ENCODE measurements at regions not wholly inside any gene's neighbourhood (a gene's known extent, or its start where the extent isn't known, plus 50 kb on each side); places are given as distances from the start of the nearest gene placed in this dataset.
"Not testable (repeated sequence)": the region's sequence is repeated elsewhere in the genome, so short reads cannot be mapped to it uniquely, and the experiment has no call there.

GRCh38 chr4:26229974-26230373 lies 90.8 kb upstream of the RBPJ start:
- H3K36me3 ChIP-seq (ENCODE audit: control insufficient read depth, insufficient read depth, low read length): no peaks in the 10 kb centered on the region
- no peaks in the 10 kb centered on the region for H3K27me3 ChIP-seq (ENCODE audit: control insufficient read depth, insufficient read depth, low read length)

DNA sequence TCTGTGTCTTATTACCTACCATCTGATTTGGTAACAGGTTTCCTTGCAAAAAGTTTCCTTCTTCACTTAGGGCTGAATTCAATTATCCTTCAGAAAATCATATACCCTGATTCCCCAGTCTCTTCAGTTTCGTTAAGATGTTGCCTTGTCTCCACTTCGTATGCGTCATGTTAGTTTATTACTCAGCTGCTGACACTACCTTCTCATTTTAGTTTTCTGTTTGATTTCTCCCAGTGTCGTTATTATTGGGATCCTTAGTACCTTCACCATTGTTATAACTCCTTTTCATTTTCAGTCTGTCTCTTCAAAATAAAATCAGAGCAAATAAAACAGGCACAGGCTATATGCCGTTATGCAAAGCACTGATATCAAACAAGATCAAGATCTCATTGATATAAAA lies 87.5 kb upstream of the RBPJ start:
- Histone ChIP-seq H3K4me3 (ENCODE audit: low read depth, low read length) (no peak overlapping the region), H3K36me3 (ENCODE audit: control insufficient read depth, insufficient read depth, low read length) (no peaks in the 10 kb centered on the region), H3K27me3 (ENCODE audit: control insufficient read depth, insufficient read depth, low read length) (no peaks in the 10 kb centered on the region), H3K9me3 (ENCODE audit: control insufficient read depth, insufficient read depth, low read length) (no peaks in the 10 kb centered on the region), H3K9ac (ENCODE audit: low read depth, low read length) (no peak overlapping the region), H3K4me1 (ENCODE audit: control insufficient read depth, insufficient read depth, low read length) (no peaks in the 10 kb centered on the region)

More at GRCh38 chr4:26229974-26230373, 90.8 kb upstream of the RBPJ start:
- no peak overlapping the region for H3K9ac ChIP-seq (ENCODE audit: low read depth, low read length)
- no peak overlapping the region for H3K4me3 ChIP-seq (ENCODE audit: low read depth, low read length)
- no peaks in the 10 kb centered on the region for H3K9me3 ChIP-seq (ENCODE audit: control insufficient read depth, insufficient read depth, low read length)
- H3K4me1 ChIP-seq (ENCODE audit: control insufficient read depth, insufficient read depth, low read length): no peaks in the 10 kb centered on the region

DNA sequence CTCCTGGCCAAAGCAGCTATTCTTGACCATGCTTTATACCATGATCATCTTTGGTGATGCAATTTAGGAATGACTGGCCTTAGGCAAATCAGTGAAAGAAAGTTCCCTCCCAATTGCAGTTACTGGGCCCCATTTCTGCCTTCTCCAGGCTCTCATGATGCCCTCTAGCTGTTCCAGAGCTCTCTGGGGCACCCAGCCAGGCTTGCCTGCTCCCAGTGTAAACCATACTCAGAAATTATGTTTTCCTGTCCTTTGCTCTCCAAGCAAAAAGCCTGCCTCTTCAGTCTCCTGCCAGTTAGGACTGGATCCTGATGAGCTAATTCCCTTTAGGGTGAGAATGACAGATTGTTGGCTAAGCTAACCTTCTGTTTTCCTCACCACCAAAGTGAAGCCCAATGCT lies 85.3 kb upstream of the RBPJ start:
- peaks cover 8% of the 10 kb centered on the region for H3K4me1 ChIP-seq (ENCODE audit: control insufficient read depth, insufficient read depth, low read length)
- no peaks in the 10 kb centered on the region for H3K27me3 ChIP-seq (ENCODE audit: control insufficient read depth, insufficient read depth, low read length)
- no peaks in the 10 kb centered on the region for H3K9me3 ChIP-seq (ENCODE audit: control insufficient read depth, insufficient read depth, low read length)
- no peaks in the 10 kb centered on the region for H3K36me3 ChIP-seq (ENCODE audit: control insufficient read depth, insufficient read depth, low read length)
- H3K4me3 ChIP-seq (ENCODE audit: low read depth, low read length): no peak overlapping the region
- no peak overlapping the region for H3K9ac ChIP-seq (ENCODE audit: low read depth, low read length)

GRCh38 chr4:26237916-26238315 lies 82.9 kb upstream of the RBPJ start:
- no peak overlapping the region for H3K9ac ChIP-seq (ENCODE audit: low read depth, low read length)
- H3K4me1 ChIP-seq (ENCODE audit: control insufficient read depth, insufficient read depth, low read length): peaks cover 8% of the 10 kb centered on the region
- H3K36me3 ChIP-seq (ENCODE audit: control insufficient read depth, insufficient read depth, low read length): no peaks in the 10 kb centered on the region
- no peak overlapping the region for H3K4me3 ChIP-seq (ENCODE audit: low read depth, low read length)
- no peaks in the 10 kb centered on the region for H3K27me3 ChIP-seq (ENCODE audit: control insufficient read depth, insufficient read depth, low read length)
- no peaks in the 10 kb centered on the region for H3K9me3 ChIP-seq (ENCODE audit: control insufficient read depth, insufficient read depth, low read length)

GRCh38 chr4:26238426-26238777 lies 82.4 kb upstream of the RBPJ start:
- Histone ChIP-seq H3K4me1 (ENCODE audit: control insufficient read depth, insufficient read depth, low read length) (peaks cover 8% of the 10 kb centered on the region), H3K9me3 (ENCODE audit: control insufficient read depth, insufficient read depth, low read length) (no peaks in the 10 kb centered on the region), H3K4me3 (ENCODE audit: low read depth, low read length) (no peak overlapping the region), H3K36me3 (ENCODE audit: control insufficient read depth, insufficient read depth, low read length) (no peaks in the 10 kb centered on the region), H3K27me3 (ENCODE audit: control insufficient read depth, insufficient read depth, low read length) (no peaks in the 10 kb centered on the region), H3K9ac (ENCODE audit: low read depth, low read length) (no peak overlapping the region)

DNA sequence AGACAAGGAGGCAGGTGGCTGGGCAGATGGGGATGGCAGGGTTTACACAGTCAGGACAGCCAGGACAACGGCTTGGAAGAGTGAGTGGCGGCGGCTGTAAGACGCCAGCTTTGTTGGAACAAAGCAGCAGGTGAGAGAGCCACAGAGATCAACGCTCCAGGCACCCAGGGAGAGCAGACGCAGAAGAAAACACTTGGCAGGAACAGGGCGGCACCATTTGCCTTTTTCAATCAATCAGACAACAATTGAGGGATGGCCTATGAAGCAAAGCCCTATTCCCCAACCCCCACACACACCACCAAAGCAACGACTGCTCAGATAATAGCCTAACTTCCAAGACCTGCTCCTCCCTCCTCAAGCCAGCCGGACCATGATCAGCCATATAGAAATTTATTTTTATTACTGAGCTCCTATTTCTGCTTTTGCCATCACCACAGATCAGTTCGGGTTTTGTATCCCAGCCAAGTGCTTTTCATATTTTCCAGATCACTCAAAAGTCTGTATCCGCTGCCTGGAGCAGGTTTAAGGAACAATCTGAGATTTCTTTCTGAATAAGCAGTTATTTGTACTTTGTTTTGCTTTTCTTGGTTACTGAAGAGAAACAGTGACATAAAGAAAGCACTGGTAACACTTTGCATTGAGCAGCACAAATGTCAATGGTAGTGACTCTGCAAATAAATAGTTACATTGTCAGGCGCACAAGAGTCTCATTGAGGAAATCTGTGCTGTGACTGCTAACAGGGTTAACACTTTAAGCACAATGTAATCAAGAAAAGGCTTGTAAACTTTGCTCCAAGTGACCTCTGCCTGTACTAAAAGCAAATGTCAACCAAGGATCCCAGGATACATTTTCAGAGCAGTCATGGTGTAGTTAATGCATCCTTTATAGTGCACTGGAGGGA lies 81.8 kb upstream of the RBPJ start:
- H3K9ac ChIP-seq (ENCODE audit: low read depth, low read length): no peak overlapping the region
- H3K4me3 ChIP-seq (ENCODE audit: low read depth, low read length): no peak overlapping the region
- peaks cover 8% of the 10 kb centered on the region for H3K4me1 ChIP-seq (ENCODE audit: control insufficient read depth, insufficient read depth, low read length)
- no peaks in the 10 kb centered on the region for H3K9me3 ChIP-seq (ENCODE audit: control insufficient read depth, insufficient read depth, low read length)
- no peaks in the 10 kb centered on the region for H3K36me3 ChIP-seq (ENCODE audit: control insufficient read depth, insufficient read depth, low read length)
- no peaks in the 10 kb centered on the region for H3K27me3 ChIP-seq (ENCODE audit: control insufficient read depth, insufficient read depth, low read length)

DNA sequence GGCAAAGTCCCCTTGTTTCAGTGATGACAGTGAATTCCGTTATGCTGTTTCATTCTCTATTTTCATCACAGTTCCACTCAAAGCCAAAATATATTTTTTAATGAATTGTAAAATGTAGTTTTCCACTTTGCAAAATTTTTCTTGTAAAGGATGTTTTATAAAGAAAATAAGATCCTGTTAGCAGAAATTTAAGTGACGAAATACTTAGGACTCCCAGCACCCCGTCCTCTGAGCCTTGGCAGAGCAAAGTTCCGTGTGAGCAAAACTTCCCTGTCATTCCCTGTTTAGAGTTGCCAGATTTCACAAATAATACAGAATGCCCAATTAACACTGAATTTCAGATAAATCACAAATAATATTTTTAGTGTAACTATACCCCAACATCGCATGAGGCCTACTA lies 81.0 kb upstream of the RBPJ start:
- H3K36me3 ChIP-seq (ENCODE audit: control insufficient read depth, insufficient read depth, low read length): no peaks in the 10 kb centered on the region
- H3K4me3 ChIP-seq (ENCODE audit: low read depth, low read length): no peak overlapping the region
- no peaks in the 10 kb centered on the region for H3K27me3 ChIP-seq (ENCODE audit: control insufficient read depth, insufficient read depth, low read length)
- H3K4me1 ChIP-seq (ENCODE audit: control insufficient read depth, insufficient read depth, low read length): peaks cover 8% of the 10 kb centered on the region
- no peaks in the 10 kb centered on the region for H3K9me3 ChIP-seq (ENCODE audit: control insufficient read depth, insufficient read depth, low read length)
- no peak overlapping the region for H3K9ac ChIP-seq (ENCODE audit: low read depth, low read length)

DNA sequence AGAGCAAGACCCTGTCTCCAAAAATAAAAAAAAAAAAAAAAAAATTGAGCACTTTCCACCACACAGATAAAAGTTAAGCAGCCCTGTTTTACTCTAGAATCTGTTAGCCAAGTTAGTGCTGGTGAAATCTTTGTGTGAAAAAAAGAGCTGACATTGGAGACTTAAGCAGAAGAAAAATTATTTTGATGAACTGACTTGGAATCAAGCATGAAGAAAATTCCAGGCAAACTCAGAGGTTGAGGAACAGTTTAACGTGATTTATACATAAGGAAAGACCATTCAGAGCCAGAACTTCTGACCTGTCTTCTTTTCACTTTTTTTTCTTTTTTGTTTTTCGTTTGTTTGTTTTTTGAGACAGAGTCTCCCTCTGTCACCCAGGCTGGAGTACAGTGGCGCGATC lies 79.6 kb upstream of the RBPJ start:
- H3K36me3 ChIP-seq (ENCODE audit: control insufficient read depth, insufficient read depth, low read length): no peaks in the 10 kb centered on the region
- H3K4me3 ChIP-seq (ENCODE audit: low read depth, low read length): no peak overlapping the region
- no peaks in the 10 kb centered on the region for H3K9me3 ChIP-seq (ENCODE audit: control insufficient read depth, insufficient read depth, low read length)
- H3K27me3 ChIP-seq (ENCODE audit: control insufficient read depth, insufficient read depth, low read length): no peaks in the 10 kb centered on the region
- H3K9ac ChIP-seq (ENCODE audit: low read depth, low read length): no peak overlapping the region
- H3K4me1 ChIP-seq (ENCODE audit: control insufficient read depth, insufficient read depth, low read length): peaks cover 8% of the 10 kb centered on the region

DNA sequence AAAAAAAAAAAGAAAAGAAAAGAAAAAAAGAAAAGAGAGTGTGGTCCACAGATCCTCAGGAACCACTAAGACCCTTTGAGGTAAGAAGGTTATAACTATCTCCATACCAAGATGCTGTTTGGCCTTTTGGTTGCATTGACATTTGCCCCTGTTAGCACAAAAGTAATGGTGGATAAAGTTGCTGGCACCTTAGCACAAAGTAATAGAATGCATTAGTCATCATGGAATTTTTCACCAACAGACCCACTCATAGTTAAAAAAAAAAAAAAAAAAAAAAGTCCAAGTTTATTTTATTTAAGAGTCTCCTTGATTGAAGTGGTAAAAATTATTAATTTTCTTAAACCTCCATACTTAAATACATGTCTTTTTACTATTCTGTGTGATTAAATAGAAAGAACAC lies 78.4 kb upstream of the RBPJ start:
- Histone ChIP-seq H3K27me3 (ENCODE audit: control insufficient read depth, insufficient read depth, low read length) (no peaks in the 10 kb centered on the region), H3K9ac (ENCODE audit: low read depth, low read length) (no peak overlapping the region), H3K9me3 (ENCODE audit: control insufficient read depth, insufficient read depth, low read length) (no peaks in the 10 kb centered on the region), H3K4me1 (ENCODE audit: control insufficient read depth, insufficient read depth, low read length) (peaks cover 8% of the 10 kb centered on the region), H3K36me3 (ENCODE audit: control insufficient read depth, insufficient read depth, low read length) (no peaks in the 10 kb centered on the region), H3K4me3 (ENCODE audit: low read depth, low read length) (no peak overlapping the region)

GRCh38 chr4:26244138-26244537 lies 76.7 kb upstream of the RBPJ start:
- not testable (repeated sequence) for H3K27me3 ChIP-seq (ENCODE audit: control insufficient read depth, insufficient read depth, low read length); H3K9me3 ChIP-seq (ENCODE audit: control insufficient read depth, insufficient read depth, low read length); H3K36me3 ChIP-seq (ENCODE audit: control insufficient read depth, insufficient read depth, low read length); H3K4me1 ChIP-seq (ENCODE audit: control insufficient read depth, insufficient read depth, low read length); H3K4me3 ChIP-seq (ENCODE audit: low read depth, low read length); H3K9ac ChIP-seq (ENCODE audit: low read depth, low read length)

DNA sequence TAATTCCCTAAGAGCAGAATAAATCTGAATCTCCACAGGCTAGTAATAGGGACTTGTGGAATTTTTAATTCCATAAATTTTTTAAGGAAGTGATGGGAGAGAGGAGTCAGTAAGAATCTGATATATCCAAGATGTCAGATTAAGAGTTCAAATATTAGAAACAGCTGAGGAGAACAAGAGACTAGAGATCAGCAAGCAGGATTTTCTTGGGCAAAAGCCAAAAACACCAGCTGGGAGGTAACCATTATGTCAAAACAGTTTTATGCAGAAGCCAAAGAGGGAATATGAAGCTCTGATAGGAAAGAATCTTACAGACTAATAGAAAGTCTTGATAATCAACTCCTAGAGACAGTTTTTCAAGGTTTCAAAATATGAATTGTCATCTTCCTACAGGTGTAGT lies 72.2 kb upstream of the RBPJ start:
- Histone ChIP-seq H3K27me3 (ENCODE audit: control insufficient read depth, insufficient read depth, low read length) (no peaks in the 10 kb centered on the region), H3K9me3 (ENCODE audit: control insufficient read depth, insufficient read depth, low read length) (no peaks in the 10 kb centered on the region), H3K4me1 (ENCODE audit: control insufficient read depth, insufficient read depth, low read length) (no peaks in the 10 kb centered on the region), H3K9ac (ENCODE audit: low read depth, low read length) (no peak overlapping the region), H3K36me3 (ENCODE audit: control insufficient read depth, insufficient read depth, low read length) (no peaks in the 10 kb centered on the region), H3K4me3 (ENCODE audit: low read depth, low read length) (no peak overlapping the region)

- no peak overlapping the region for H3K4me3 ChIP-seq (ENCODE audit: low read depth, low read length)
Measured at GRCh38 chr4:26252349-26253025, 68.3 kb upstream of the RBPJ start.

More at GRCh38 chr4:26252349-26253025, 68.3 kb upstream of the RBPJ start:
- no peaks in the 10 kb centered on the region for H3K9me3 ChIP-seq (ENCODE audit: control insufficient read depth, insufficient read depth, low read length)
- H3K9ac ChIP-seq (ENCODE audit: low read depth, low read length): no peak overlapping the region
- no peaks in the 10 kb centered on the region for H3K27me3 ChIP-seq (ENCODE audit: control insufficient read depth, insufficient read depth, low read length)
- H3K4me1 ChIP-seq (ENCODE audit: control insufficient read depth, insufficient read depth, low read length): no peaks in the 10 kb centered on the region
- H3K36me3 ChIP-seq (ENCODE audit: control insufficient read depth, insufficient read depth, low read length): no peaks in the 10 kb centered on the region
